SH-SY5Y (cell line): ENCODE measurements at regions not wholly inside any gene's neighbourhood (a gene's known extent, or its start where the extent isn't known, plus 50 kb on each side); places are given as distances from the start of the nearest gene placed in this dataset.

Experiments
- GATA2 ChIP-seq: IDR thresholded peaks from 2 replicates; pipeline ENCODE4 v1.6.1; 2011; ENCODE audit warnings: mild to moderate bottlenecking, low read depth, low read length
- GATA3 ChIP-seq: IDR thresholded peaks from 2 replicates; pipeline ENCODE4 v1.6.1; 2011; ENCODE audit warnings: low read depth, mild to moderate bottlenecking, low read length, moderate library complexity

DNA sequence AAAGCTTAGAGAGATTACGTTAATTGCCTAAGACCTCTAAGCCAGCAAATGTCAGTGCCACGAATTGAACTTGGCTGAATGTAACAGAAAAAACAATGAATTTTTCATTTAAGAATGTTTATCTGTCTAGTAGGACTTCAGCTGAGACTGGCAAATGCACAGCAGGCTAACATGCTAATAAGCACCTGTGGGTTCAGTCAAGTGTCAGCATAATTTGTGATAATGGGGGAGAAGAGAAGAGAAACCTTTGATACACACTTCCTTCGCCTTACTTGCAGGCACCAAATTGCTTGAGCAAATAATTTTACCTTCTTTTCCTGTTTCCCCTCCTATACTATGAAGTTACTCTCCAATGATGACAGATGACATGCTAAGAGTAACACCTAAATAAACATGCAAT, 1136.5 kb upstream of the SORCS1 start:
- no peak for TF ChIP-seq GATA2
- TF ChIP-seq GATA3 = no peak
